ENCODE measurements at regions not wholly inside any gene's neighbourhood (a gene's known extent, or its start where the extent isn't known, plus 50 kb on each side); places are given as distances from the start of the nearest gene placed in this dataset.

GRCh38 chr4:189506080-189506479, 434.6 kb upstream of the FRG1 start:
- 78% methylated on average over 10 of the region's 10 CpGs for WGBS
- Histone ChIP-seq H3K18ac (ENCODE audit: low read depth in 1 of 2, low read length in 2 of 2) (no peak overlapping the region), H3K9me3 (ENCODE audit: control insufficient read depth, low read length) (peaks cover 13% of the 10 kb centered on the region), H3K79me1 (replicated peaks; ENCODE audit: low read length, poor library complexity, severe bottlenecking) (no peaks in the 10 kb centered on the region), H3K36me3 (ENCODE audit: control insufficient read depth in 1 of 2, insufficient read depth in 2 of 2, low read depth in 1 of 2, low read length in 2 of 2) (no peaks in the 10 kb centered on the region), H3K4ac (ENCODE audit: low read depth in 1 of 2, low read length in 2 of 2) (no peak overlapping the region), H4K8ac (ENCODE audit: low read length) (no peak overlapping the region), H2BK15ac (ENCODE audit: low read depth, poor library complexity, severe bottlenecking) (no peak overlapping the region), H3K14ac (ENCODE audit: low read length in 2 of 2) (no peak overlapping the region), H3K4me2 (ENCODE audit: low read length, poor library complexity, severe bottlenecking) (no peak overlapping the region), H3K9ac (ENCODE audit: low read length) (no peak overlapping the region), H2BK5ac (ENCODE audit: low read depth, low read length, poor library complexity, severe bottlenecking) (no peak overlapping the region), H3K23ac (ENCODE audit: low read length in 2 of 2) (no peak overlapping the region), H4K91ac (ENCODE audit: low read length) (no peak overlapping the region), H3K4me1 (ENCODE audit: control insufficient read depth, insufficient read depth, low read depth, low read length) (no peaks in the 10 kb centered on the region), H3K27me3 (ENCODE audit: control insufficient read depth in 1 of 2, insufficient read depth in 1 of 2, low read length in 2 of 2) (no peaks in the 10 kb centered on the region), H2BK12ac (ENCODE audit: low read length in 2 of 2) (no peak overlapping the region), H3K4me3 (ENCODE audit: insufficient read depth in 1 of 2, low read depth in 1 of 2, low read length in 2 of 2) (no peak overlapping the region), H2AK5ac (ENCODE audit: low read length, severe bottlenecking) (no peak overlapping the region), H3K27ac (ENCODE audit: low read length, poor library complexity, severe bottlenecking) (no peak overlapping the region), H2BK120ac (ENCODE audit: low read depth, low read length) (no peak overlapping the region), H2AFZ (ENCODE audit: low read depth, low read length) (no peak overlapping the region)
- DNase-seq, result no peak

- Histone ChIP-seq H3K79me1 (replicated peaks; ENCODE audit: low read length, poor library complexity, severe bottlenecking) (no peaks in the 10 kb centered on the region), H2BK15ac (ENCODE audit: low read depth, poor library complexity, severe bottlenecking) (no peak overlapping the region), H4K8ac (ENCODE audit: low read length) (no peak overlapping the region), H3K27ac (ENCODE audit: low read length, poor library complexity, severe bottlenecking) (no peak overlapping the region), H3K4me3 (ENCODE audit: insufficient read depth in 1 of 2, low read depth in 1 of 2, low read length in 2 of 2) (no peak overlapping the region), H3K18ac (ENCODE audit: low read depth in 1 of 2, low read length in 2 of 2) (no peak overlapping the region), H2BK5ac (ENCODE audit: low read depth, low read length, poor library complexity, severe bottlenecking) (no peak overlapping the region), H3K4me1 (ENCODE audit: control insufficient read depth, insufficient read depth, low read depth, low read length) (no peaks in the 10 kb centered on the region), H2BK12ac (ENCODE audit: low read length in 2 of 2) (no peak overlapping the region), H3K4ac (ENCODE audit: low read depth in 1 of 2, low read length in 2 of 2) (no peak overlapping the region), H3K23ac (ENCODE audit: low read length in 2 of 2) (no peak overlapping the region), H3K14ac (ENCODE audit: low read length in 2 of 2) (no peak overlapping the region), H3K36me3 (ENCODE audit: control insufficient read depth in 1 of 2, insufficient read depth in 2 of 2, low read depth in 1 of 2, low read length in 2 of 2) (no peaks in the 10 kb centered on the region), H2AK5ac (ENCODE audit: low read length, severe bottlenecking) (no peak overlapping the region), H3K9me3 (ENCODE audit: control insufficient read depth, low read length) (peaks cover 20% of the 10 kb centered on the region), H2AFZ (ENCODE audit: low read depth, low read length) (no peak overlapping the region), H3K27me3 (ENCODE audit: control insufficient read depth in 1 of 2, insufficient read depth in 1 of 2, low read length in 2 of 2) (no peaks in the 10 kb centered on the region), H3K4me2 (ENCODE audit: low read length, poor library complexity, severe bottlenecking) (no peak overlapping the region), H3K9ac (ENCODE audit: low read length) (no peak overlapping the region), H4K91ac (ENCODE audit: low read length) (no peak overlapping the region), H2BK120ac (ENCODE audit: low read depth, low read length) (no peak overlapping the region)
- DNase-seq, result no peak
- WGBS, result 79% methylated on average over 2 of the region's 2 CpGs
These were observed 433.6 kb upstream of the FRG1 start for GRCh38 chr4:189507060-189507459.

GRCh38 chr4:189510601-189511000, 430.1 kb upstream of the FRG1 start:
- Histone ChIP-seq H3K4me3 (ENCODE audit: insufficient read depth in 1 of 2, low read depth in 1 of 2, low read length in 2 of 2) (no peak overlapping the region), H2AK5ac (ENCODE audit: low read length, severe bottlenecking) (no peak overlapping the region), H3K9me3 (ENCODE audit: control insufficient read depth, low read length) (peaks cover 29% of the 10 kb centered on the region), H3K4me2 (ENCODE audit: low read length, poor library complexity, severe bottlenecking) (no peak overlapping the region), H3K27me3 (ENCODE audit: control insufficient read depth in 1 of 2, insufficient read depth in 1 of 2, low read length in 2 of 2) (no peaks in the 10 kb centered on the region), H3K79me1 (replicated peaks; ENCODE audit: low read length, poor library complexity, severe bottlenecking) (no peaks in the 10 kb centered on the region), H2BK5ac (ENCODE audit: low read depth, low read length, poor library complexity, severe bottlenecking) (no peak overlapping the region), H2BK120ac (ENCODE audit: low read depth, low read length) (no peak overlapping the region), H4K91ac (ENCODE audit: low read length) (no peak overlapping the region), H2AFZ (ENCODE audit: low read depth, low read length) (no peak overlapping the region), H3K36me3 (ENCODE audit: control insufficient read depth in 1 of 2, insufficient read depth in 2 of 2, low read depth in 1 of 2, low read length in 2 of 2) (no peaks in the 10 kb centered on the region), H3K14ac (ENCODE audit: low read length in 2 of 2) (no peak overlapping the region), H3K27ac (ENCODE audit: low read length, poor library complexity, severe bottlenecking) (no peak overlapping the region), H3K9ac (ENCODE audit: low read length) (no peak overlapping the region), H4K8ac (ENCODE audit: low read length) (no peak overlapping the region), H2BK15ac (ENCODE audit: low read depth, poor library complexity, severe bottlenecking) (no peak overlapping the region), H2BK12ac (ENCODE audit: low read length in 2 of 2) (no peak overlapping the region), H3K23ac (ENCODE audit: low read length in 2 of 2) (no peak overlapping the region), H3K4ac (ENCODE audit: low read depth in 1 of 2, low read length in 2 of 2) (no peak overlapping the region), H3K18ac (ENCODE audit: low read depth in 1 of 2, low read length in 2 of 2) (no peak overlapping the region), H3K4me1 (ENCODE audit: control insufficient read depth, insufficient read depth, low read depth, low read length) (no peaks in the 10 kb centered on the region)
- no CpG with 5 or more reads among the region's 1 CpG for WGBS
- DNase-seq, result no peak

- Histone ChIP-seq H3K79me1 (replicated peaks; ENCODE audit: low read length, poor library complexity, severe bottlenecking) (no peaks in the 10 kb centered on the region), H3K4ac (ENCODE audit: low read depth in 1 of 2, low read length in 2 of 2) (no peak overlapping the region), H3K18ac (ENCODE audit: low read depth in 1 of 2, low read length in 2 of 2) (no peak overlapping the region), H3K27me3 (ENCODE audit: control insufficient read depth in 1 of 2, insufficient read depth in 1 of 2, low read length in 2 of 2) (no peaks in the 10 kb centered on the region), H3K14ac (ENCODE audit: low read length in 2 of 2) (no peak overlapping the region), H3K4me3 (ENCODE audit: insufficient read depth in 1 of 2, low read depth in 1 of 2, low read length in 2 of 2) (no peak overlapping the region), H2BK120ac (ENCODE audit: low read depth, low read length) (no peak overlapping the region), H2BK12ac (ENCODE audit: low read length in 2 of 2) (no peak overlapping the region), H2BK5ac (ENCODE audit: low read depth, low read length, poor library complexity, severe bottlenecking) (no peak overlapping the region), H3K9me3 (ENCODE audit: control insufficient read depth, low read length) (peaks cover 29% of the 10 kb centered on the region), H4K91ac (ENCODE audit: low read length) (no peak overlapping the region), H3K36me3 (ENCODE audit: control insufficient read depth in 1 of 2, insufficient read depth in 2 of 2, low read depth in 1 of 2, low read length in 2 of 2) (no peaks in the 10 kb centered on the region), H2AK5ac (ENCODE audit: low read length, severe bottlenecking) (no peak overlapping the region), H2AFZ (ENCODE audit: low read depth, low read length) (no peak overlapping the region), H2BK15ac (ENCODE audit: low read depth, poor library complexity, severe bottlenecking) (no peak overlapping the region), H4K8ac (ENCODE audit: low read length) (no peak overlapping the region), H3K23ac (ENCODE audit: low read length in 2 of 2) (no peak overlapping the region), H3K4me2 (ENCODE audit: low read length, poor library complexity, severe bottlenecking) (no peak overlapping the region), H3K4me1 (ENCODE audit: control insufficient read depth, insufficient read depth, low read depth, low read length) (no peaks in the 10 kb centered on the region), H3K27ac (ENCODE audit: low read length, poor library complexity, severe bottlenecking) (no peak overlapping the region), H3K9ac (ENCODE audit: low read length) (no peak overlapping the region)
- no peak for DNase-seq
- WGBS, result 92% methylated on average over 10 of the region's 10 CpGs
These were observed 429.1 kb upstream of the FRG1 start for GRCh38 chr4:189511581-189511980.
